H9 (cell line): ENCODE measurements at regions not wholly inside any gene's neighbourhood (a gene's known extent, or its start where the extent isn't known, plus 50 kb on each side); places are given as distances from the start of the nearest gene placed in this dataset.

Experiments
- DNase-seq: peaks from one replicate; pipeline ENCODE4 v3.0.0-alpha.2; 2017
- H2AFZ ChIP-seq: one replicate; pipeline ENCODE4 v1.6.1; 2013; ENCODE audit warnings: mild to moderate bottlenecking, low read length, control low read depth, moderate library complexity
- H2AK5ac ChIP-seq: 2 replicates; pipeline ENCODE4 v1.6.1; 2013; ENCODE audit warnings: low read length, control low read depth, mixed read lengths; ENCODE audit not compliant: insufficient read length
- H2BK120ac ChIP-seq: one replicate; pipeline ENCODE4 v1.6.1; 2013; ENCODE audit warnings: low read depth, mild to moderate bottlenecking, low read length, control low read depth, inconsistent platforms; ENCODE audit not compliant: poor library complexity, severe bottlenecking
- H2BK12ac ChIP-seq: 2 replicates; pipeline ENCODE4 v1.6.1; 2013; ENCODE audit warnings: low read length, control low read depth, mixed read lengths, low read depth; ENCODE audit not compliant: insufficient read length
- H2BK15ac ChIP-seq: 2 replicates; pipeline ENCODE4 v1.6.1; 2013; ENCODE audit warnings: low read depth, low read length, control low read depth
- H2BK20ac ChIP-seq: one replicate; pipeline ENCODE4 v1.6.1; 2013; ENCODE audit warnings: low read depth, mild to moderate bottlenecking, low read length, control low read depth, inconsistent platforms; ENCODE audit not compliant: poor library complexity, severe bottlenecking
- H2BK5ac ChIP-seq: 2 replicates; pipeline ENCODE4 v1.6.1; 2013; ENCODE audit warnings: low read length, control low read depth, mixed read lengths; ENCODE audit not compliant: insufficient read length
- H3K14ac ChIP-seq: 2 replicates; pipeline ENCODE4 v1.6.1; 2013; ENCODE audit warnings: low read length, control low read depth; ENCODE audit not compliant: insufficient read depth
- H3K18ac ChIP-seq: 2 replicates; pipeline ENCODE4 v1.6.1; 2013; ENCODE audit warnings: low read depth, mild to moderate bottlenecking, mixed read lengths, low read length, control low read depth; ENCODE audit not compliant: insufficient read length
- H3K23ac ChIP-seq: 2 replicates; pipeline ENCODE4 v1.6.1; 2013; ENCODE audit warnings: low read length, control low read depth, mixed read lengths, low read depth; ENCODE audit not compliant: insufficient read length
- H3K23me2 ChIP-seq: 2 replicates; pipeline ENCODE4 v1.6.1; 2013; ENCODE audit warnings: low read depth, mild to moderate bottlenecking, mixed read lengths, low read length, control low read depth; ENCODE audit not compliant: insufficient read length, poor library complexity, severe bottlenecking
- H3K27ac ChIP-seq: 2 replicates; pipeline ENCODE4 v1.5.1; 2013; ENCODE audit warnings: low read length, control low read depth, mixed read lengths, low read depth; ENCODE audit not compliant: insufficient read length
- H3K27me3 ChIP-seq: 2 replicates; pipeline ENCODE4 v1.6.1; 2013; ENCODE audit warnings: low read length, control low read depth, inconsistent platforms; ENCODE audit not compliant: insufficient read depth
- H3K4ac ChIP-seq: 2 replicates; pipeline ENCODE4 v1.6.1; 2013; ENCODE audit warnings: low read depth, mild to moderate bottlenecking, control low read depth, inconsistent platforms, low read length, moderate library complexity
- H3K4me1 ChIP-seq: 2 replicates; pipeline ENCODE4 v1.6.1; 2013; ENCODE audit warnings: low read length, control low read depth, inconsistent platforms; ENCODE audit not compliant: insufficient read depth
- H3K4me2 ChIP-seq: 2 replicates; pipeline ENCODE4 v1.6.1; 2013; ENCODE audit warnings: low read length, control low read depth, mixed read lengths; ENCODE audit not compliant: insufficient read length, insufficient read depth
- H3K56ac ChIP-seq: 2 replicates; pipeline ENCODE4 v1.6.1; 2013; ENCODE audit warnings: low read depth, mild to moderate bottlenecking, mixed read lengths, low read length, control low read depth; ENCODE audit not compliant: insufficient read length
- H3K79me1 ChIP-seq: 2 replicates; pipeline ENCODE4 v1.6.1; 2013; ENCODE audit warnings: low read depth, mild to moderate bottlenecking, moderate library complexity, low read length, control low read depth, inconsistent platforms; ENCODE audit not compliant: insufficient read depth, poor library complexity, severe bottlenecking
- H3K79me2 ChIP-seq: 2 replicates; pipeline ENCODE4 v1.6.1; 2013; ENCODE audit warnings: low read length, control low read depth, inconsistent platforms; ENCODE audit not compliant: insufficient read depth
- H3K9ac ChIP-seq: 2 replicates; pipeline ENCODE4 v1.6.1; 2013; ENCODE audit warnings: low read length, control low read depth, mixed read lengths; ENCODE audit not compliant: insufficient read length; ENCODE audit errors: extremely low read depth
- H3K9me3 ChIP-seq: one replicate; pipeline ENCODE4 v1.6.1; 2013; ENCODE audit warnings: low read depth, low read length, inconsistent platforms; ENCODE audit not compliant: control insufficient read depth
- H3T11ph ChIP-seq: one replicate; pipeline ENCODE4 v1.6.1; 2013; ENCODE audit warnings: mild to moderate bottlenecking, low read length, control low read depth, inconsistent platforms
- H4K20me1 ChIP-seq: one replicate; pipeline ENCODE4 v1.6.1; 2013; ENCODE audit not compliant: control insufficient read depth, insufficient read length, insufficient read depth
- H4K5ac ChIP-seq: 2 replicates; pipeline ENCODE4 v1.6.1; 2013; ENCODE audit warnings: low read depth, mild to moderate bottlenecking, mixed read lengths, low read length, control low read depth; ENCODE audit not compliant: insufficient read length
- H4K8ac ChIP-seq: replicated peaks from 2 replicates; pipeline ENCODE4 v1.6.1; 2013; ENCODE audit warnings: low read length, control low read depth, mixed read lengths, low read depth; ENCODE audit not compliant: insufficient read length
- H4K91ac ChIP-seq: 2 replicates; pipeline ENCODE4 v1.6.1; 2013; ENCODE audit warnings: low read depth, mild to moderate bottlenecking, moderate library complexity, mixed read lengths, low read length, control low read depth; ENCODE audit not compliant: insufficient read length
- H3K27ac Mint-ChIP-seq, 3 experiments: 2 replicates in 2 of 3; 3 replicates in 1 of 3; pipeline ENCODE4 v1.8.0; 2020 to 2021; ENCODE audit warnings: mixed read lengths in 3 of 3, mild to moderate bottlenecking in 1 of 3, moderate library complexity in 1 of 3
- H3K27me3 Mint-ChIP-seq: 2 replicates; pipeline ENCODE4 v1.8.0; 2021; ENCODE audit warnings: low read depth, mild to moderate bottlenecking, moderate library complexity, mixed read lengths
- H3K36me3 Mint-ChIP-seq, 3 experiments: 2 replicates in 2 of 3; 3 replicates in 1 of 3; pipeline ENCODE4 v1.8.0; 2020 to 2021; ENCODE audit warnings: low read depth in 3 of 3, mixed read lengths in 3 of 3; ENCODE audit not compliant: insufficient read depth in 1 of 3
- H3K4me1 Mint-ChIP-seq, 2 experiments: 2 replicates each; pipeline ENCODE4 v1.8.0; 2020; ENCODE audit warnings: mixed read lengths in 2 of 2
- H3K4me3 Mint-ChIP-seq, 2 experiments: 2 replicates in 1 of 2; 3 replicates in 1 of 2; pipeline ENCODE4 v1.8.0; 2020 to 2021; ENCODE audit warnings: mild to moderate bottlenecking in 2 of 2, mixed read lengths in 2 of 2, moderate library complexity in 1 of 2
- H3K9me3 Mint-ChIP-seq, 2 experiments: 2 replicates in 1 of 2; 3 replicates in 1 of 2; pipeline ENCODE4 v1.8.0; 2020; ENCODE audit warnings: mild to moderate bottlenecking in 2 of 2, mixed read lengths in 2 of 2, moderate library complexity in 1 of 2
- CTCF ChIP-seq: fragments of 200-600 bp; sonication (generic); conservative IDR thresholded peaks from 3 replicates; pipeline ENCODE4 v1.8.0; 2021; ENCODE audit warnings: antibody characterized with exemption, mild to moderate bottlenecking
- WGBS: extraction: QIAGEN DNeasy Blood & Tissue Kit; methylation state at CpG from one replicate; pipeline ENCODE4 v1.1.7; 2013; ENCODE audit warnings: missing lambda C conversion rate, low lambda C conversion rate, mixed read lengths; ENCODE audit not compliant: insufficient read length; ENCODE audit errors: extremely low coverage; 5-methylcytosine and 5-hydroxymethylcytosine counted together

GRCh38 chr2:184114439-184114838 lies 483.9 kb upstream of the ZNF804A start:
- Histone ChIP-seq H3K27ac (no peak overlapping the region), H3K23me2 (no peaks in the 10 kb centered on the region), H3K9ac (no peak overlapping the region), H2BK120ac (no peak overlapping the region), H2BK5ac (no peak overlapping the region), H2BK20ac (no peak overlapping the region), H2BK12ac (no peak overlapping the region), H2BK15ac (no peak overlapping the region), H2AFZ (no peak overlapping the region), H3K79me1 (no peaks in the 10 kb centered on the region), H3K4ac (no peak overlapping the region), H3K4me1 (no peaks in the 10 kb centered on the region), H4K8ac (no peak overlapping the region), H3T11ph (no peak overlapping the region), H4K91ac (no peak overlapping the region), H3K56ac (no peak overlapping the region), H3K14ac (no peak overlapping the region), H3K4me2 (no peak overlapping the region), H4K20me1 (no peaks in the 10 kb centered on the region), H3K23ac (no peak overlapping the region), H3K18ac (no peak overlapping the region), H3K79me2 (no peaks in the 10 kb centered on the region), H3K27me3 (no peaks in the 10 kb centered on the region), H2AK5ac (no peak overlapping the region), H4K5ac (no peak overlapping the region), H3K9me3 (no peaks in the 10 kb centered on the region)
- Mint-ChIP-seq H3K4me1 (no peaks in the 10 kb centered on the region), H3K27ac (no peak overlapping the region), H3K36me3 (no peaks in the 10 kb centered on the region), H3K9me3 (no peaks in the 10 kb centered on the region), H3K4me3 (no peak overlapping the region), H3K27me3 (no peaks in the 10 kb centered on the region)
- WGBS, result no CpG with 5 or more reads among the region's 1 CpG
- no peak for DNase-seq
- TF ChIP-seq CTCF, result no peak
